NCI-H1092 (cell line): ENCODE measurements at regions not wholly inside any gene's neighbourhood (a gene's known extent, or its start where the extent isn't known, plus 50 kb on each side); places are given as distances from the start of the nearest gene placed in this dataset.

Experiments used
- DNase-seq: peaks from one replicate; lab custom pipeline; 2025; lab: John Stamatoyannopoulos, UW

GRCh38 chr1:221203224-221204054, 324.2 kb downstream of the HLX start:
- peak; percentile 64 for DNase-seq

- no peak for DNase-seq
These were observed 325.0 kb downstream of the HLX start for GRCh38 chr1:221204055-221204833.

- DNase-seq, result no peak
These were observed 326.8 kb downstream of the HLX start for GRCh38 chr1:221206076-221206475.

DNA sequence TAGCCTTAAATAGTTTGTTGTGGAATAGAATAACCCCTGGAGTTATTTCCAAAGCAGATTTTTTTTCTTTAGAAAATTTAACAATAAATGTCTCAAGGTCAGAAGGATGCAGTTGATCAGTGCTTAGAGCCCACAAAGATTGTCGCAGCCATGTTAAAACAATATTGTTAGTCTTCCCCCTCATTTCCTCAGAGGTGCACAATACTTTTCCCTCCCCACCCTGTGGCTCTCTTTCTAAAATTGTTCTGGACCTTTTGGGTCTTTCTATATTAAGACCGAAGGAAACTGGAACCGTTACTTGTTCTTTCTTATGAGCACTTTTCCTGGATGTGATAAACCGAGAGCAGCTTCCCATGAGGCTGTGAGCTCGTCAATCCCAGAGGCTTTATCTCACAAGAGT, 333.7 kb downstream of the HLX start:
- DNase-seq, result no peak

DNA sequence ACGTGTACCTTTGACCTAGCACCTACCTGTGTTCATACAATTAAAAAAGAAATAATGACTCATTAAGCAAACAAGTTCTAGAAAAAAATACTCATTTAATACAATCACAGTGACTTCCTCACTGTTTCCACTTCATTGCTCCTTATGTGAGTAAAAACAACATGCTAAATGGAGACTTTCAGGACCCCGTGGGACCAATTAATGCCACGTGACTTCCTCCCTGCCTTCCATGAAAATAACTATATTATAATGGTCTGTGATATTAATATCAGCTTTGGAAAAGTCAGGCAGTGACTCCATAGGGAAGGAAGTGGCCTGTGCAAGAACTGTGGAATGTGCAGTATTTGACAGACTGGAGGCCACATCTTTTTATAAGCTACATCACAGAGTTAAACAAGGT, 337.8 kb downstream of the HLX start:
- no peak for DNase-seq

GRCh38 chr1:221223281-221223680, 344.0 kb downstream of the HLX start:
- DNase-seq, result no peak

- DNase-seq, result no peak
These were observed 348.2 kb downstream of the HLX start for GRCh38 chr1:221227460-221227859.

GRCh38 chr1:221227872-221228337, 348.7 kb downstream of the HLX start:
- DNase-seq, result no peak

GRCh38 chr1:221228594-221228993, 349.4 kb downstream of the HLX start:
- peak; percentile 50 for DNase-seq

- peak; percentile 21 for DNase-seq
These were observed 351.4 kb downstream of the HLX start for GRCh38 chr1:221230605-221231004.

GRCh38 chr1:221234791-221235190, 355.5 kb downstream of the HLX start:
- DNase-seq, result no peak

DNA sequence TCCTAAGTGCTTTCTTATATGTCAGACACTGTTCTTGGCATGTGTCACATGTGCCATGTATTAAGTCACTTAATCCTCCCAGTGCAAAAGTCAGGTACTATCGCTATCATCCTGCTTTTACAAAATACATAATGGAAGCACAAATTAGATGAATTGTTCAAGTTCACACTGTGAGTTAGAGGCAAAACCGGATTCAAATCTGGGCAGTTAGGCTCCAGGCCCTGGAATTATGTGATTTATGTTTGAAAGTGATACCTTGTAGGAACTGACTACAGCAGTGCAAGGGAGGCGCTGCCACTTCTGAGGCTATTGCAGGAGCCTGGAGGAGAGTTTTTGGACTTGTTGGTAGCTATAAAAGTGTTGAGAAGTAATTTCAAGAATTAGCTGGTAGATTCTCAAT, 358.3 kb downstream of the HLX start:
- no peak for DNase-seq

- DNase-seq, result no peak
These were observed 359.9 kb downstream of the HLX start for GRCh38 chr1:221239181-221239580.

DNA sequence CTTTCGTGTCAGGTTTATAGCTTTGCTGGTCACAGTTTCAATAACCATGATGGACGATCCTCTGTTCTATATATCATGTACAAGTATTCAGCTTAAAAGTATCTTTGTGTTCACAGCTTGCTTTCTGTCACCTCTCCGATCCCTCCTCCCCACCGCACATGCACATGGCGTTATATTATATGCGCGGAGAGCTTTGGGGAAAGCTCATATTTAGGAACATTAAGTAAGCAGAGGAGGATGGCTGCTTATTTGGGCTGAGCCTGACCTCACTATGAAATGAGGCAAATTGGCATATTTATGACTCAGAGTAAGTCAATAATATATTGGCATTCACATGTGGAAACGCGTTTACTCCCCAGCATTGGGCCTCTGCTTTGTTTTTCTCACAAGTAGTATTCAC, 360.5 kb downstream of the HLX start:
- no peak for DNase-seq

DNA sequence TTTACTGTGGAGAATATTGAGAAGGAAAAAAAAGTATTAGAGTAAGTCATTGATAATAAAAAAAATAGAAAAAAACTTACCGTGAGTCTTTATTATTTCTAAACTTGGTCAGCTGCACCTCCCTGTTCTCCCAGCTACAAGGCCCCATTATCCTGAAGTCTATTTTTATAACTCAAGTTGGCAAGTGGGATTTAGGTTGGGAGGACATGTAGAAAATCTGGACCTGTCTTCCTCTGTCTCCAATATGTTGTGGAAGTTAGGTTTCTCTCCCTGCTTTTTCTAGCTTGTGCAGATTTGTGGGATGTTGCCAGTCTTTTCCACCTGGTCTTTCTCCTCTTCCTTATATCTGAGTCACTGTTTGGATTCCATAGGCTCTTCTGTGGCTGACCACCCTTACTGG, 361.4 kb downstream of the HLX start:
- no peak for DNase-seq

- DNase-seq, result no peak
These were observed 361.9 kb downstream of the HLX start for GRCh38 chr1:221241157-221241556.

GRCh38 chr1:221241592-221241991, 362.3 kb downstream of the HLX start:
- no peak for DNase-seq

DNA sequence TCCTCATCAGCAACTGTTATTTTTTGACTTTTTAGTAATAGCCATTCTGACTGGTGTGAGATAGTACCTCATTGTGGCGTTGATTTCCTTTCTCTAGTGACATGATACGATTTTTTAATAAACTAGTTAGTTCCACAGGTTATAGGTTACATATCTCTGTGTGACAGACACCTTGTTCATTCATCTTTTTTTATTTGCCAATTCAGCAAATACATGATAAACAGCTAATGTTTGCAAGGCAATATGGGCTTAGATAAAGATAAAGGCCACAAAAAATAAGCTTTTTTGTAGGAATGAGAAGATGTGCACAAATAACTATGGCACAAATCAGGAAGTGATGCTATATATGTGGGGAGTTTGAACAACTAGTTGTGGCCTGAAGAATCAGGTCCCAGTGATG, 366.8 kb downstream of the HLX start:
- no peak for DNase-seq

DNA sequence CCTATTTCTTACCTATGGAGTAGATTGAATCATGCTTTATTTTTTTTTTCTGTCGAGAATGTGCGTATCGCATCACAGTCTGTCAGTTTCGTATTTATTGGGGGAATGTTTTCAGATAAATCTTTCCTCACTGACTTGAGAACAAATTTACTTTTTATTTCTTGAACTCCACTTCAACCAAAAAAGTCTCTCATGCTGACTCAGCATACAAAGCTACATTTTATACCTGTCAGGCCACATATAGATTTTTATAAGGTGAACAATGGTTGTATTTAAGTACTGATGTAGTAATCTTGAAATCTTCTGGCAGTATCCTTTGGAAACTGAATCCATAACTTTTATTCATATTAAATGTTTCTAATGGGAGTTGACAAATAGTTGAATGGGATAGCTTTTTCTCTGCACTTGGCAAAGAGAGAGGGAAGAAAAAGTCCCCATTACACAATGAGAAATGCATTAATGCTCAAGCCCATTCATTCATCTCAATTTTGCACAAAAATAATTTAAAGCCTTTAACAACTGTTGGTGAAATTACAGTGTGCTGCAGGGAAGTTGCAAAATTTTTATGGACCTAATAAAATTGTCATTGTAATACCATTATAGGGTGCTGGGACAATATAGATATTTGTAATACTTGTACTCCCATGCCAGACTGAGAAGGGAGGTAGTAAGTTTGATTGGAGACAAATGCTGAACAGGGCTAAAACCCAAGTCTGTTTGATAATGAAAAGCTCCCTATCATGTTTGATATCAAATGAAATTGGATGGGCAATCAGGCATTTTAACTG, 367.6 kb downstream of the HLX start:
- no peak for DNase-seq

- no peak for DNase-seq
These were observed 372.3 kb downstream of the HLX start for GRCh38 chr1:221251580-221251979.

DNA sequence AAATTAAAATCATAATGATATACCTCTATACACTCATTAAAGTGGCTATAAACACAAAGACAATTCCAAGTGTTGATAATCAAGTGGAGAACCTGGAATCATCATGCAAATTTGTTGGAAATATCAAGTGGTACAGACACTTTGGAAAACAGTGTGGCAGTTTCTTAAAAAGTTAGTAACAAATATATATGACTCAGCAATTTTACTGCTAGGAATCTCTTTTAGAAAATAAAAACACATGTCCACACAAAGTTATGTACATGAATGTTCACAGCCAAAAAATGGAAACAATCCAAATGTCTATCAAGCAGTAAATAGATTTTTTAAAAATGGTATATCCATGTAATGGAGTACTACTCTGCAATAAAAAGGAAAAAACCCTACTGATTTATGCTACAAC, 375.6 kb downstream of the HLX start:
- no peak for DNase-seq

- no peak for DNase-seq
These were observed 377.5 kb downstream of the HLX start for GRCh38 chr1:221256773-221257172.
